IMR-90 (cell line): ENCODE measurements at regions not wholly inside any gene's neighbourhood (a gene's known extent, or its start where the extent isn't known, plus 50 kb on each side); places are given as distances from the start of the nearest gene placed in this dataset.

Experiments
- ATAC-seq: fragments of 200-7000 bp; cut with Tn5 transposase; 2 replicates; pipeline ENCODE4 v1.9.1; 2020; ENCODE audit warnings: low read depth, mild to moderate bottlenecking, moderate library complexity
- BruUV-seq: library from RNA; stranded (reverse); fragments of 400-500 nt; replicated peaks from 2 replicates; lab custom pipeline; 2021; lab: Mats Ljungman, UMichigan
- CTCF ChIA-PET: fragments of 300-600 bp; formaldehyde crosslinking; extraction: SDS; loops from one replicate; lab custom pipeline; 2021; ENCODE audit warnings: antibody characterized with exemption; lab: Yijun Ruan, JAX
- POLR2A ChIA-PET: fragments of 300-600 bp; sonication (Branson Sonifier 250); formaldehyde crosslinking; loops from one replicate; lab custom pipeline; 2022; ENCODE audit warnings: antibody characterized with exemption; ENCODE audit not compliant: unreplicated experiment; lab: Charles Lee
- DNase-seq: peaks from one replicate; pipeline ENCODE4 v3.0.0; 2013
- H2AFZ ChIP-seq: replicated peaks from 2 replicates; pipeline ENCODE3; 2013; ENCODE audit warnings: low read length, mild to moderate bottlenecking; ENCODE audit not compliant: poor library complexity
- H2AK5ac ChIP-seq: 2 replicates; pipeline ENCODE4 v1.6.1; 2013; ENCODE audit warnings: low read depth, low read length, inconsistent platforms
- H2AK9ac ChIP-seq: replicated peaks from 2 replicates; pipeline ENCODE3; 2013; ENCODE audit warnings: mild to moderate bottlenecking, low read depth, low read length, moderate library complexity; ENCODE audit not compliant: poor library complexity
- H2BK120ac ChIP-seq: 2 replicates; pipeline ENCODE4 v1.6.1; 2013; ENCODE audit warnings: low read depth, low read length, inconsistent platforms
- H2BK15ac ChIP-seq: 3 replicates; pipeline ENCODE4 v1.6.1; 2013; ENCODE audit warnings: low read depth, low read length, inconsistent platforms
- H2BK20ac ChIP-seq: 2 replicates; pipeline ENCODE4 v1.6.1; 2013; ENCODE audit warnings: low read depth, mild to moderate bottlenecking, inconsistent platforms, low read length, moderate library complexity
- H2BK5ac ChIP-seq: 2 replicates; pipeline ENCODE4 v1.6.1; 2013; ENCODE audit warnings: mild to moderate bottlenecking, low read depth, low read length, inconsistent platforms; ENCODE audit not compliant: poor library complexity, severe bottlenecking
- H3K14ac ChIP-seq: replicated peaks from 2 replicates; pipeline ENCODE4 v1.6.1; 2013; ENCODE audit warnings: low read depth, low read length, inconsistent platforms
- H3K18ac ChIP-seq: 2 replicates; pipeline ENCODE4 v1.6.1; 2013; ENCODE audit warnings: low read depth, low read length, control low read depth
- H3K23ac ChIP-seq: 2 replicates; pipeline ENCODE4 v1.6.1; 2013; ENCODE audit warnings: low read depth, low read length, inconsistent platforms
- H3K27ac ChIP-seq: 2 replicates; pipeline ENCODE4 v1.5.1; 2013; ENCODE audit warnings: mild to moderate bottlenecking, control low read depth, low read length; ENCODE audit not compliant: insufficient read depth
- H3K27me3 ChIP-seq: 2 replicates; pipeline ENCODE4 v1.6.1; 2013; ENCODE audit warnings: low read length; ENCODE audit not compliant: control insufficient read depth, insufficient read depth
- H3K36me3 ChIP-seq: 2 replicates; pipeline ENCODE4 v1.6.1; 2013; ENCODE audit warnings: low read length, mixed read lengths; ENCODE audit not compliant: control insufficient read depth, insufficient read depth
- H3K4ac ChIP-seq: 2 replicates; pipeline ENCODE4 v1.6.1; 2013; ENCODE audit warnings: low read depth, low read length, inconsistent platforms
- H3K4me1 ChIP-seq: 2 replicates; pipeline ENCODE4 v1.6.1; 2013; ENCODE audit warnings: low read length, mixed read lengths; ENCODE audit not compliant: control insufficient read depth, insufficient read depth
- H3K4me2 ChIP-seq: 2 replicates; pipeline ENCODE4 v1.6.1; 2013; ENCODE audit warnings: low read depth, mild to moderate bottlenecking, control low read depth, low read length, moderate library complexity
- H3K4me3 ChIP-seq: 2 replicates; pipeline ENCODE4 v1.5.1; 2013; ENCODE audit warnings: low read depth, mild to moderate bottlenecking, control low read depth, low read length, moderate library complexity; ENCODE audit not compliant: insufficient read depth
- H3K56ac ChIP-seq: 2 replicates; pipeline ENCODE4 v1.6.1; 2013; ENCODE audit warnings: low read length, inconsistent platforms; ENCODE audit not compliant: insufficient read depth; ENCODE audit errors: extremely low read depth
- H3K79me1 ChIP-seq, 2 experiments: 2 replicates each; pipeline ENCODE4 v1.6.1; 2013; ENCODE audit warnings: low read length in 2 of 2, inconsistent platforms in 1 of 2, low read depth in 1 of 2
- H3K9ac ChIP-seq: 2 replicates; pipeline ENCODE4 v1.6.1; 2013; ENCODE audit warnings: low read depth, low read length, control low read depth
- H3K9me1 ChIP-seq: 2 replicates; pipeline ENCODE4 v1.6.1; 2013; ENCODE audit warnings: low read length, inconsistent platforms; ENCODE audit not compliant: insufficient read depth
- H3K9me3 ChIP-seq: 2 replicates; pipeline ENCODE4 v1.6.1; 2013; ENCODE audit warnings: low read length; ENCODE audit not compliant: control insufficient read depth, insufficient read depth
- H4K20me1 ChIP-seq: 2 replicates; pipeline ENCODE4 v1.6.1; 2013; ENCODE audit warnings: low read length, inconsistent platforms; ENCODE audit not compliant: insufficient read depth
- H4K5ac ChIP-seq: 2 replicates; pipeline ENCODE4 v1.6.1; 2013; ENCODE audit warnings: mild to moderate bottlenecking, low read depth, low read length, control low read depth
- H4K8ac ChIP-seq, 2 experiments: 2 replicates each; pipeline ENCODE4 v1.6.1; 2013; ENCODE audit warnings: low read depth in 2 of 2, low read length in 2 of 2, control low read depth in 1 of 2, inconsistent platforms in 1 of 2
- H4K91ac ChIP-seq: 2 replicates; pipeline ENCODE4 v1.6.1; 2013; ENCODE audit warnings: low read depth, low read length, inconsistent platforms; ENCODE audit not compliant: insufficient read depth
- CHD1 ChIP-seq: IDR thresholded peaks from 2 replicates; pipeline ENCODE4 v1.6.1; 2012; ENCODE audit warnings: low read depth, low read length, improper control_type of control experiment
- ELK1 ChIP-seq: fragments of 150-350 bp; IDR thresholded peaks from 2 replicates; pipeline ENCODE4 v1.6.1; 2016; ENCODE audit warnings: low read depth, mild to moderate bottlenecking, low read length, moderate library complexity, borderline replicate concordance
- POLR2A ChIP-seq: IDR thresholded peaks from 2 replicates; pipeline ENCODE4 v1.6.1; 2012; ENCODE audit warnings: mild to moderate bottlenecking, low read depth, low read length
- RAD21 ChIP-seq: IDR thresholded peaks from 2 replicates; pipeline ENCODE4 v1.6.1; 2012; ENCODE audit warnings: low read length, improper control_type of control experiment
- SMC3 ChIP-seq: fragments of 150-350 bp; IDR thresholded peaks from 2 replicates; pipeline ENCODE4 v1.6.1; 2016; ENCODE audit warnings: low read depth, mild to moderate bottlenecking, antibody characterized with exemption, low read length, moderate library complexity
- WGBS, 2 experiments: methylation state at CpG; one replicate each; pipeline versions ENCODE4 v1.1.5 to v1.1.7; 2013; ENCODE audit warnings: missing lambda C conversion rate in 2 of 2; ENCODE audit not compliant: insufficient read length in 1 of 2; ENCODE audit errors: extremely low coverage in 2 of 2; 5-methylcytosine and 5-hydroxymethylcytosine counted together
- dilution Hi-C: fragments of 300-500 bp; cut with HindIII; formaldehyde crosslinking; loops from one replicate; pipeline ENCODE4 v1.14.3; 2018; ENCODE audit warnings: low sequenced_read_pairs; ENCODE audit not compliant: unreplicated experiment
- in situ Hi-C: fragments of 300-500 bp; cut with MboI; formaldehyde crosslinking; loops from 3 replicates; pipeline ENCODE4 v1.14.3; 2019; ENCODE audit warnings: low sequenced_read_pairs, inconsistent platforms, mixed read lengths
- intact Hi-C: fragments of 100-400 bp; cut with micrococcal nuclease; formaldehyde crosslinking; loops from 2 replicates; pipeline ENCODE4 v1.10.0; 2022
- TF ChIP-seq, protein P1 (sequence below): fragments of 150-350 bp; IDR thresholded peaks from 2 replicates; pipeline ENCODE4 v1.6.1; 2017; ENCODE audit warnings: mild to moderate bottlenecking, antibody characterized with exemption, low read length, low read depth
- TF ChIP-seq, protein P2 (sequence below): conservative IDR thresholded peaks from 2 replicates; pipeline ENCODE4 v1.5.1; 2012; ENCODE audit warnings: mild to moderate bottlenecking, low read depth, low read length, improper control_type of control experiment

DNA sequence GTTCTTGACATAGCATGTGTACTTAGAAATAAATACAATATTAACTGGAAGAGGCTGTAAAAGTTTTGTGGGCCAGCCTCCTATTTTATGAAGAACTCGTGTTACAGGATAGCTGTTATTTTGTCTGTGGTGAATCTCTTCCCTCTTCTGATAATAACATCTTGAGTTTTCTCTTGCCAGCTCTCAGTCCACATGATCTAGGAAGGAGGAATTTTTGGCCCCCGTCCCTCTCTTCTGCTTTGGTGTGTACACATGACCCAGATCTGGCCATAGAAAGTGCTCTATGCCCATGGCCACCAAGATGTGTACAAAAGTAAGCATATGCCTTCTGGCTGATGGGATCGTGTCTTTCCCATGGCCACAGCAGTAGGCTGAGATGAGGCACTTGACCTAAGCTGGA lies 108.0 kb upstream of the LEF1 start:
- intact Hi-C loops = no loop called here
- no peak overlapping the region for H3K23ac ChIP-seq
- H3K18ac ChIP-seq = no peak overlapping the region
- ChIA-PET CTCF (no interaction called here), POLR2A (interaction anchor here (0.6 kb wide), 1 partner anchor 7 kb away, joined by 4 read pairs; no protein-coding TSS in a partner anchor)
- H2BK120ac ChIP-seq = no peak overlapping the region
- no peaks in the 10 kb centered on the region for H3K79me1 ChIP-seq
- no peak overlapping the region for H3K14ac ChIP-seq
- H2BK5ac ChIP-seq = no peak overlapping the region
- no peak overlapping the region for H2AK9ac ChIP-seq
- no peak overlapping the region for H3K4me3 ChIP-seq
- H4K8ac ChIP-seq = no peak overlapping the region
- H3K27me3 ChIP-seq = 0 out of 2 replicates have a peak, but pooled peaks cover 3% of the 10 kb centered on the region
- no peak for DNase-seq
- peaks cover 5% of the 10 kb centered on the region for H3K9me1 ChIP-seq
- no peak for ATAC-seq
- H3K36me3 ChIP-seq = no peaks in the 10 kb centered on the region
- H4K5ac ChIP-seq = no peak overlapping the region
- no peak overlapping the region for H3K9ac ChIP-seq
- no peak overlapping the region for H2AFZ ChIP-seq
- no peak overlapping the region for H3K4me2 ChIP-seq
- no peak overlapping the region for H3K56ac ChIP-seq
- H2BK15ac ChIP-seq = no peak overlapping the region
- no peak overlapping the region; the same call in 1 of the 2 replicates for H2AK5ac ChIP-seq
- no CpG with 5 or more reads among the region's 3 CpGs for WGBS, 2 experiments
- no TSS peak for BruUV-seq
- H4K91ac ChIP-seq = no peak overlapping the region
- H3K9me3 ChIP-seq = no peaks in the 10 kb centered on the region
- no peak overlapping the region for H3K27ac ChIP-seq
- in situ Hi-C loops = no loop called here
- H2BK20ac ChIP-seq = no peak overlapping the region
- dilution Hi-C loops = no loop called here
- no peak overlapping the region for H3K4ac ChIP-seq
- peaks cover 2% of the 10 kb centered on the region for H3K4me1 ChIP-seq
- H4K20me1 ChIP-seq = no peaks in the 10 kb centered on the region
- TF ChIP-seq POLR2A (no peak), RAD21 (no peak), SMC3 (no peak), CHD1 (no peak), ELK1 (no peak)
- TF ChIP-seq, protein P1, sequence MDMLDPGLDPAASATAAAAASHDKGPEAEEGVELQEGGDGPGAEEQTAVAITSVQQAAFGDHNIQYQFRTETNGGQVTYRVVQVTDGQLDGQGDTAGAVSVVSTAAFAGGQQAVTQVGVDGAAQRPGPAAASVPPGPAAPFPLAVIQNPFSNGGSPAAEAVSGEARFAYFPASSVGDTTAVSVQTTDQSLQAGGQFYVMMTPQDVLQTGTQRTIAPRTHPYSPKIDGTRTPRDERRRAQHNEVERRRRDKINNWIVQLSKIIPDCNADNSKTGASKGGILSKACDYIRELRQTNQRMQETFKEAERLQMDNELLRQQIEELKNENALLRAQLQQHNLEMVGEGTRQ = no peak
- TF ChIP-seq, protein P2, sequence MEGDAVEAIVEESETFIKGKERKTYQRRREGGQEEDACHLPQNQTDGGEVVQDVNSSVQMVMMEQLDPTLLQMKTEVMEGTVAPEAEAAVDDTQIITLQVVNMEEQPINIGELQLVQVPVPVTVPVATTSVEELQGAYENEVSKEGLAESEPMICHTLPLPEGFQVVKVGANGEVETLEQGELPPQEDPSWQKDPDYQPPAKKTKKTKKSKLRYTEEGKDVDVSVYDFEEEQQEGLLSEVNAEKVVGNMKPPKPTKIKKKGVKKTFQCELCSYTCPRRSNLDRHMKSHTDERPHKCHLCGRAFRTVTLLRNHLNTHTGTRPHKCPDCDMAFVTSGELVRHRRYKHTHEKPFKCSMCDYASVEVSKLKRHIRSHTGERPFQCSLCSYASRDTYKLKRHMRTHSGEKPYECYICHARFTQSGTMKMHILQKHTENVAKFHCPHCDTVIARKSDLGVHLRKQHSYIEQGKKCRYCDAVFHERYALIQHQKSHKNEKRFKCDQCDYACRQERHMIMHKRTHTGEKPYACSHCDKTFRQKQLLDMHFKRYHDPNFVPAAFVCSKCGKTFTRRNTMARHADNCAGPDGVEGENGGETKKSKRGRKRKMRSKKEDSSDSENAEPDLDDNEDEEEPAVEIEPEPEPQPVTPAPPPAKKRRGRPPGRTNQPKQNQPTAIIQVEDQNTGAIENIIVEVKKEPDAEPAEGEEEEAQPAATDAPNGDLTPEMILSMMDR = no peak
